M059J (cell line): ENCODE measurements at regions not wholly inside any gene's neighbourhood (a gene's known extent, or its start where the extent isn't known, plus 50 kb on each side); places are given as distances from the start of the nearest gene placed in this dataset.
"Not testable (repeated sequence)": the region's sequence is repeated elsewhere in the genome, so short reads cannot be mapped to it uniquely, and the experiment has no call there.

ENCODE experiments used
- DNase-seq: peaks from one replicate; pipeline ENCODE4 v3.0.0-alpha.2; 2012; ENCODE audit warnings: low read depth

DNA sequence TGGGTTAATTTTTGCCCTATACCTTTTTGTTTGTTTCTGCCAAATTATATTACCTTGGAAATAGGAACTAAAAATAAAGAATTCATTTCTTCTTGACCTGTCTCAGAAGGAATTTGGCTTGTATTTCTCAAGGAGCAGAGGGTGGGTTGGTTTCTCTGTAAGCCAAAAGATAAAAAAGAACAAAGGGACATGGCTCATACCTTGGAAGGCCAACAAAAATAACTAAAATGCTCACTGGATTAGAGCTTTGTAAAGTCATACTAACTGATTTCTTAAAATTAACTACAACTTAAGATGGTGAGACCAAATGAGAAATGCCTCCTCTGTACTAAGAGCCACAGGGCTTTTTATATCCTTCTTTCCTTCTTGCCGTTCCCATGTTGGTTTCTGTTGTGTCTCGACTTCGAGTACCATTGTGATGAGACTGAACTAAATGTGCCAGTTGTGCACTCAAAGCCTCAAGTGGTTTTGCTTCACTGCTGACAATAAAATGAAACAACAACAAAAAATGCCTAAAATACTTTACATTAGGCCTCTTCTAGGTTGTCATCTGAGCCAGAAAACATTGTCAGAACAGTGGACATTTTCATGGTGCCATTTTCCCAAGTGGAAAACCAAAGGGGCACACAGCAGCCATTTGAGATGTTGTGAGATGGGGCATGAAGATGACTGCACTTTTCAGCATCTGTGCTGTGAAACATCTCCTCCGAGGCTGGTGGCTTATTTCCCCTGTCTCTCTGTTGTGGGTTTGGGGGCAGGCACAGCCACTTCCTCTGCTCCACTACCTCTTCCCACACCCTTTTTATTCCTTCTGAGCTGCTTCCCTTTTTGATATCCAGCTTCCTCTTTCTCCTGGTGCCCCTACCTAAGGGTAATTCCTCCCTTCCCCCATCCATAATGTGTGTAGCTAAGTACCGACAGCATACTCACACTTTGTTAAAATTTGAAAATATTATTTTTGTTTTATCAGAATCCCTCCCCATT is 51.8 kb upstream of the AGR3 start:
- DNase-seq: no peak

DNA sequence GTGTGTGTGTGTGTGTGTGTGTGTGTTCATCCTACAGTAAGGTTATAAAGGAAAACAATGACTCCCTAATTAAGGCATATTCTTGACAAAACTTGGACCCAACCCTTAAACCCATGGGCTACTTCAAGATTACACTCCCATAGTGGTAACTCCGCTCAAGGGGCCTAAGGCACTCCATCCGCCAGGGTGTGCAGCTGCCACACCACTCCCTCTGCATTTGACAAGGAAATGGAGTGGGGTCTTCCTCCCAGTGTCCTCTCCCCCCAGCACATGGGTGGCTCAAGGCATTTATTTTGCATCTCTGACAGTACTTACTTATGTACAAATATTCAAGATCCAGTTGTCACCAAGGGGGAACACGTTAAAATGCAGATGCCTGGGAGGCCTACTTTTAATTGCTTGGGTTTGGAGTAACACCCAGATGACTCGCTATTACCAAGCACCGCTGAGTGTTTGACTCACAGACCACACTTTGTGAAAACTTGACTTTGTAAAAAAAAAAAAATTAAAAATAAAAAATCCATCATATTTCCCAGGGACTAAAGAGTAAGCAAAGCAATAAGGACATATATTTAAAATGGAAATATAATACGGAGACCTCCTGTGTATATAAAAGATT is 53.0 kb upstream of the AGR3 start:
- peak; percentile 39 for DNase-seq

GRCh38 chr7:16935341-16935735 is 53.6 kb upstream of the AGR3 start:
- no peak for DNase-seq

DNA sequence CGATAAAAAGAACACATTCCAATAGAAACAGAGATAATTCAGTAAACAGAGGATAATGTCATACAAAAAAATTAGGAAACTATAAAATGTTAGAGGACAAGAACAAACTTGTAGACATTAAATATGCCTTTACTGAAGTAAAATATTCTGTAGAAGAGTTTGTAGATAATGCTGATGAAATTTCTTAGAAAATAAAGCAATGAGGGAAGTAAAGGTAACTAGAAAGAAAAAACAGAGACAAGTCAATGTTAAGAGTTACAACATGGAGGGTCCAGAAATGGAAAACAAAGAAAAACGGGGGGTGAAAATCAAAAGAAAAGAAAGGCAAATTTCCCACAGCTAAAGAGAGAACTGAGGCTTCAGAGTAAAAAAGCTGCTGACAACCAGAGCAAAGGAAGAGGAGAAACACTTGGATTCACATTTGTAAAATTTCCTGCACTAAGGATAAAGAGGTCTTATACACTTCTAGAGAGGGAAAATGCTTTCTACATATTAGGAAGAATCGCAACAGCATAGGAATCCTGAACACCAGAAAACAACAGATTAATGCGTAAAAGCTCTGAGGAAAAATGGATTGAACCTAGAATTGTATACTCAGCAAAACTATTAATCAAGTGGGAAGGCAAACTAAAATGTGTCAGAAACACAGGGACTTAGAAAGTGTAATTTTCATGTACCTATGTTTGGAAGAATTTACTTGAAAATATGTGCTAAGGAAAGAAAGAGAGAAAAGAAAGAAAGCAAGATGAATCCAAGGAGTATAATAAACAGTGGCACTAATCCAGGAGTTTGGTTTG is 55.0 kb upstream of the AGR3 start:
- DNase-seq: no peak

DNA sequence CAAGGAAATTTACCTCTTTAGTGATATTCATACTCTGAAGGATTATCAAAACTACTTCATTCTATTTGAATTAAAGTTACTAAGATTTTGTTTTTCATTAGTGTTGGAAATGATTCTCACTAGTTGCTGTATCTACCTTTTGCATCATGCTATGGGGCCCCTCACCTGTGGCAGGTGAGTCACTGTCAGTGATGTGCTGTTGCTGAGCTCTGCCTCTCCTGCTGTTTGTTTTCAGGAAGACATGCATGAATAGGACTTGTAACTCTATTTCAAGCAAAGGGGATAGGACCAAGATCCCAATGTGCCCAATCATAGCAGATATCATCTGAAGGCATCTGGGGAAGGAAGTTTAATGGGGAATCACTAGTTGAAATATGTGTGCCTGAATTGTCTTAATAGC is 57.4 kb upstream of the AGR3 start:
- no peak for DNase-seq

- no peak for DNase-seq
Observed at GRCh38 chr7:16940776-16941175, 59.0 kb upstream of the AGR3 start.

DNA sequence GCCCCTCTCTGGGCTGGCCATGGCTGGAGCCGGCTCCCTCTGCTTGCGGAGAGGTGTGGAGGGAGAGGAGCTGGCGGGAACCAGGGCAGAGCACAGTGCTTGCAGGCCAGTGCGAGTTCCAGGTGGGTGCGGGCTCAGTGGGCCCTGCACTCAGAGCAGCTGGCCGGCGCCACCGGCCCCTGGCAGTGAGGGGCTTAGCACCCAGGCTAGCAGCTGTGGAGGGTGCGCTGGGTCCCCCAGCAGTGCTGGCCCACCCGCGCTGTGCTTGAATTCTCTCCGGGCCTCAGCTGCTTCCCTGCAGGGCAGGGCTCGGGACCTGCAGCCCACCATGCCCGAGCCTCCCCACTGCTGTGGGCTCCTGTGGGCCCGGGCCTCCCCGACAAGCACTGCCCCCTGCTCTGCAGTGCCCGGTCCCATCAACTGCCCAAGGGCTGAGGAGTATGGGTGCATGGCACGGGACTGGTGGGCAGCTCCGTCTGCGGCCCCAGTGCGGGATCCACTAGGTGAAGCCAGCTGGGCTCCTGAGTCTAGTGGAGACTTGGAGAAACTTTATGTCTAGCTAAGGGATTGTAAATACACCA is 61.2 kb upstream of the AGR3 start:
- DNase-seq: no peak

- DNase-seq: no peak
Observed at GRCh38 chr7:16944936-16945335, 63.2 kb upstream of the AGR3 start.

GRCh38 chr7:16945372-16945771 is 63.6 kb upstream of the AGR3 start:
- no peak for DNase-seq

GRCh38 chr7:16948110-16948509 is 66.3 kb upstream of the AGR3 start:
- DNase-seq: not testable (repeated sequence)

DNA sequence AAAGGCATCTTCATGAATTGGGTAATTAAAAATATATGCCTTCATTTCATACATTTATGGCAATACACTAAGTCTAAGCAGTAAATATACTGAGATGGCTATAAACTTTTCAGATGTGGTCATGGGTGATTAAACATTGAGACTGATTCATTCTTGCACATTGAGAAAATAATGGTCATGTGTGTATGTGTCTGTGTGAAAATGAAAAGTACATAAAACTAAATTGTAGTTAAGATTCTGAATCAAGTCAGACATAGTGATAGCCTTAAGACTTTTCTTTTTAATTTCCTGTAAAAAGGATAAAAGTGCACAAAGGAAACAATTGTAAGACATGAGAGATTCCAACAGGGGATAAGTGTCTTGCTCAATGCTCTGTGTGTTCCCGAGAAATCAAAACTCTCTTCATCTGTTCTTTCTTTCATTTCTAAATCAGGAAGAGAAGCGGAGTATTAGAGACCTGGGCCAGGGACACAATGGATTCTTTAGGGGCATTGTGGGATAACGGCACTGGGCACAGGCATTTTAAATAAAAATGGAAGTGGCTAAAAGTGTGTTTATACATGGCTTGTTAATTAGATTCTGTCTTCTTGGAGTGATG is 69.8 kb upstream of the AGR3 start:
- DNase-seq: peak; percentile 20

- no peak for DNase-seq
Observed at GRCh38 chr7:16954321-16954720, 72.5 kb upstream of the AGR3 start.

DNA sequence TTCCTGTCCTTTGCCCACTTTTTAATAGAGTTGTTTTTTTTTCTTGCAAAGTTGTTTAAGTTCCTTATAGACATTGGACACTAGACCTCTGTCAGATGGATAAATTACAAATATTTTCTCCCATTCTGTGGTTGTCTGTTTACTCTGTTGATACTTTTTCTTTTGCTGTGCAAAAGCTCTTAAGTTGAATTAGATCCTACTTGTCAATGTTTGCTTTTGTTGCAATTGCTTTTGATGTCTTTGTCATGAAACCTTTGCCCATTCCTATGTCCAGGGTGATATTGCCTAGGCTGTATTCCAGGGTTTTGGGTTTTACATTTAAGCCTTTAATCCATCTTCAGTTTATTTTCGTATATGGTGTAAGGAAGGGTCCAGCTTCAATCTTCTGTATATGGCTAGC is 76.9 kb upstream of the AGR3 start:
- no peak for DNase-seq

GRCh38 chr7:16960337-16960965 is 78.7 kb upstream of the AGR3 start:
- DNase-seq: no peak

- DNase-seq: no peak
Observed at GRCh38 chr7:16961641-16962040, 79.9 kb upstream of the AGR3 start.

- DNase-seq: no peak
Observed at GRCh38 chr7:16963044-16963443, 81.3 kb upstream of the AGR3 start.

- not testable (repeated sequence) for DNase-seq
Observed at GRCh38 chr7:16965697-16966096, 83.9 kb upstream of the AGR3 start.

- no peak for DNase-seq
Observed at GRCh38 chr7:16967300-16967811, 85.6 kb upstream of the AGR3 start.

GRCh38 chr7:16970732-16971482 is 89.1 kb upstream of the AGR3 start:
- no peak for DNase-seq

DNA sequence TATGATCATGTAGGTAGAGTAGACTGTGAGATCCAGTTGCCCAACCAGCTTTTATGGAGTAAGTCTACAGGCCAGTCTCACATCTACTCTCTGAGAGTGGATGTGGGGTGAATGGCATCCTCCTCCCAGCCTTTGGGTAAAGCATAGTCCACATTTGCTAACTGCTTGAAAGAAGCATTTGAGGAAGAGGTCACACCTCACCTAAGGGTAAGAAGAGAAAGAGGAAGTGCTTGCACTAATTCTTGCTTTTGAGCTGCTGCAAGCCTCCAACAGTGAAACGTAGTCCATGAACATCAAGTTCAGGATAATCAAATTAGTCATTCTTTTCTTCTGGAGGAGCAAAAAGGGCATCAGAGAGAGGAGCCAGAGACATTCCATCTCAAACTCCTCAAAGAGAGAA is 93.9 kb upstream of the AGR3 start:
- DNase-seq: no peak
